IMR-90 (cell line): ENCODE measurements at regions not wholly inside any gene's neighbourhood (a gene's known extent, or its start where the extent isn't known, plus 50 kb on each side); places are given as distances from the start of the nearest gene placed in this dataset.

Experiments used
- BHLHE40 ChIP-seq: fragments of 150-350 bp; IDR thresholded peaks from 2 replicates; pipeline ENCODE4 v1.6.1; 2016; ENCODE audit warnings: mild to moderate bottlenecking, low read depth, low read length
- CEBPB ChIP-seq: IDR thresholded peaks from 2 replicates; pipeline ENCODE4 v1.6.1; 2012; ENCODE audit warnings: low read depth, low read length, improper control_type of control experiment
- CTCF ChIP-seq: conservative IDR thresholded peaks from 2 replicates; pipeline ENCODE4 v1.5.1; 2012; ENCODE audit warnings: mild to moderate bottlenecking, low read depth, low read length, improper control_type of control experiment
- MAFK ChIP-seq: IDR thresholded peaks from 2 replicates; pipeline ENCODE4 v1.6.1; 2012; ENCODE audit warnings: low read depth, low read length, improper control_type of control experiment
- MAZ ChIP-seq: IDR thresholded peaks from 2 replicates; pipeline ENCODE4 v1.6.1; 2012; ENCODE audit warnings: low read depth, mild to moderate bottlenecking, low read length, improper control_type of control experiment, moderate library complexity, borderline replicate concordance
- MXI1 ChIP-seq: IDR thresholded peaks from 2 replicates; pipeline ENCODE4 v1.6.1; 2012; ENCODE audit warnings: low read depth, mild to moderate bottlenecking, low read length, moderate library complexity, borderline replicate concordance
- POLR2A ChIP-seq: IDR thresholded peaks from 2 replicates; pipeline ENCODE4 v1.6.1; 2012; ENCODE audit warnings: mild to moderate bottlenecking, low read depth, low read length
- RAD21 ChIP-seq: IDR thresholded peaks from 2 replicates; pipeline ENCODE4 v1.6.1; 2012; ENCODE audit warnings: low read length, improper control_type of control experiment
- RCOR1 ChIP-seq: IDR thresholded peaks from 2 replicates; pipeline ENCODE4 v1.6.1; 2012; ENCODE audit warnings: mild to moderate bottlenecking, low read length, improper control_type of control experiment; ENCODE audit not compliant: insufficient replicate concordance
- RFX5 ChIP-seq: IDR thresholded peaks from 2 replicates; pipeline ENCODE4 v1.8.0; 2012; ENCODE audit warnings: low read depth, mild to moderate bottlenecking, low read length, moderate library complexity
- SMC3 ChIP-seq: fragments of 150-350 bp; IDR thresholded peaks from 2 replicates; pipeline ENCODE4 v1.6.1; 2016; ENCODE audit warnings: low read depth, mild to moderate bottlenecking, antibody characterized with exemption, low read length, moderate library complexity
- USF2 ChIP-seq: fragments of 150-350 bp; IDR thresholded peaks from 2 replicates; pipeline ENCODE4 v1.6.1; 2017; ENCODE audit warnings: mild to moderate bottlenecking, antibody characterized with exemption, low read length, low read depth

GRCh38 chr16:9526791-9527190, 435.3 kb downstream of the HAPSTR1 start:
- TF ChIP-seq POLR2A (no peak), SMC3 (no peak), CTCF (no peak), RFX5 (no peak), MXI1 (no peak), CEBPB (no peak), BHLHE40 (no peak), MAFK (no peak), RAD21 (no peak), RCOR1 (no peak), USF2 (no peak), MAZ (no peak)
